Naive thymus-derived CD4-positive, alpha-beta T cell (primary cell): ENCODE measurements at regions not wholly inside any gene's neighbourhood (a gene's known extent, or its start where the extent isn't known, plus 50 kb on each side); places are given as distances from the start of the nearest gene placed in this dataset.
A peak's percentile ranks its signal among the peaks of the same experiment; 100 is the strongest.
"Not testable (repeated sequence)": the region's sequence is repeated elsewhere in the genome, so short reads cannot be mapped to it uniquely, and the experiment has no call there.

Source experiments
- ATAC-seq: fragments of 150-1000 bp; cut with Tn5 transposase; 2 replicates; pipeline ENCODE4 v1.10.0; 2021; ENCODE audit warnings: mild to moderate bottlenecking, moderate library complexity
- CTCF ChIA-PET: fragments of 350-600 bp; sonication (Branson Sonifier 250); formaldehyde crosslinking; loops from one replicate; lab custom pipeline; 2021; ENCODE audit warnings: antibody characterized with exemption; lab: Charles Lee
- POLR2A ChIA-PET: fragments of 350-600 bp; sonication (Branson Sonifier 250); formaldehyde crosslinking; loops from one replicate; lab custom pipeline; 2021; ENCODE audit warnings: antibody characterized with exemption, inconsistent platforms; lab: Charles Lee
- DNase-seq, 9 donors: peaks; one replicate each; pipeline versions ENCODE4 v3.0.0 to v3.0.0-alpha.2; 2020 to 2022; ENCODE audit warnings: mixed read lengths in 1 of 9
- H3K27ac ChIP-seq: one replicate; pipeline ENCODE4 v1.7.0; 2013; ENCODE audit warnings: mild to moderate bottlenecking, low read depth, low read length, moderate library complexity
- H3K27me3 ChIP-seq, 2 donors: one replicate each; pipeline ENCODE4 v1.7.0; 2013; ENCODE audit warnings: low read length in 2 of 2, mild to moderate bottlenecking in 2 of 2, moderate library complexity in 2 of 2; ENCODE audit not compliant: control insufficient read depth in 2 of 2, insufficient read depth in 2 of 2
- H3K36me3 ChIP-seq, 3 experiments: 1 replicate in 2 of 3; 2 replicates in 1 of 3; pipeline ENCODE4 v1.7.0; 2013; ENCODE audit warnings: low read length in 3 of 3, mild to moderate bottlenecking in 3 of 3, moderate library complexity in 1 of 3; ENCODE audit not compliant: insufficient read depth in 3 of 3, control insufficient read depth in 2 of 3
- H3K4me1 ChIP-seq, 2 donors: one replicate each; pipeline ENCODE4 v1.7.0; 2013; ENCODE audit warnings: low read length in 2 of 2, mild to moderate bottlenecking in 2 of 2, moderate library complexity in 1 of 2; ENCODE audit not compliant: control insufficient read depth in 2 of 2, insufficient read depth in 2 of 2
- H3K4me3 ChIP-seq: 2 replicates; pipeline ENCODE4 v1.7.0; 2013; ENCODE audit warnings: mild to moderate bottlenecking, low read length
- H3K9me3 ChIP-seq, 3 experiments: 1 replicate in 2 of 3; 2 replicates in 1 of 3; pipeline ENCODE4 v1.7.0; 2013; ENCODE audit warnings: low read length in 3 of 3; ENCODE audit not compliant: control insufficient read depth in 2 of 3
- H3K27ac Mint-ChIP-seq, 9 donors: one replicate each; pipeline ENCODE4 v1.8.0; 2020 to 2022; ENCODE audit warnings: mixed read lengths in 9 of 9, mild to moderate bottlenecking in 8 of 9, moderate library complexity in 5 of 9, inconsistent platforms in 2 of 9
- H3K27me3 Mint-ChIP-seq, 5 donors: one replicate each; pipeline ENCODE4 v1.8.0; 2021 to 2022; ENCODE audit warnings: mixed read lengths in 5 of 5, mild to moderate bottlenecking in 1 of 5
- H3K36me3 Mint-ChIP-seq, 5 donors: one replicate each; pipeline ENCODE4 v1.8.0; 2020 to 2022; ENCODE audit warnings: mixed read lengths in 5 of 5, mild to moderate bottlenecking in 3 of 5, inconsistent platforms in 1 of 5
- H3K4me1 Mint-ChIP-seq, 7 donors: one replicate each; pipeline ENCODE4 v1.8.0; 2020 to 2022; ENCODE audit warnings: mixed read lengths in 7 of 7, mild to moderate bottlenecking in 3 of 7, inconsistent platforms in 1 of 7
- H3K4me3 Mint-ChIP-seq, 10 donors: one replicate each; pipeline ENCODE4 v1.8.0; 2020 to 2022; ENCODE audit warnings: mild to moderate bottlenecking in 10 of 10, mixed read lengths in 10 of 10, moderate library complexity in 6 of 10, inconsistent platforms in 2 of 10
- H3K9me3 Mint-ChIP-seq, 11 donors: one replicate each; pipeline ENCODE4 v1.8.0; 2020 to 2022; ENCODE audit warnings: mixed read lengths in 11 of 11, mild to moderate bottlenecking in 4 of 11, inconsistent platforms in 1 of 11, moderate library complexity in 1 of 11
- intact Hi-C, 2 donors: fragments of 100-400 bp; cut with micrococcal nuclease; formaldehyde crosslinking; loops; one replicate each; pipeline ENCODE4 v1.15.1; 2023

DNA sequence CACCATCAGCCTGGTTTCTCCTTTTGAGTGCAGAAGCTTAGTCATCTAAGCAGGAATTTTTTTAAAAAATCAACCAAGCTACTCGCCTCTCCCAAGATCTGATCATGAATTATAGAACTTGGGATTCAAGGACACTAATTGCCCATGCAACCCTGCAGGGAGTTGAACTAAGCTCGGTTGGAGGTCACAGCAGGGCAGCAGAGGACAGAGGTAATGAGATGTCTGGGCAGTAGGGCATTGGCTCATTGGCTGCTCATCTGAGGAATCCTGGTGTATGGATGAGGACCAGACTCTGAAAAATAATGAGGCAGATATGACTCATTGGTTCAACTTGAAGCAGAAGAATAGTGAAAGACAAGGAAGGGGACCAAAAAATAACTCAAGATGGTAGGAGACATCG lies 111.8 kb upstream of the TLE1 start:
- H3K27me3 Mint-ChIP-seq, result peaks cover 0 to 3% (median 0%) of the 10 kb centered on the region in 5 donors
- no peaks in the 10 kb centered on the region for H3K27me3 ChIP-seq
- CTCF ChIA-PET, result no interaction called here
- POLR2A ChIA-PET, result no interaction called here
- ATAC-seq (no peak), DNase-seq (no peak)
- no peak overlapping the region for H3K4me3 ChIP-seq
- H3K9me3 ChIP-seq, result no peaks in the 10 kb centered on the region
- no peak overlapping the region for H3K4me3 Mint-ChIP-seq
- H3K4me1 Mint-ChIP-seq, result no peaks in the 10 kb centered on the region
- peaks cover 0 to 4% (median 0%) of the 10 kb centered on the region in 11 donors for H3K9me3 Mint-ChIP-seq
- H3K27ac Mint-ChIP-seq, result no peak overlapping the region
- intact Hi-C loops, result no loop called here
- no peaks in the 10 kb centered on the region for H3K4me1 ChIP-seq
- H3K36me3 ChIP-seq, result no peaks in the 10 kb centered on the region
- no peaks in the 10 kb centered on the region for H3K36me3 Mint-ChIP-seq
- H3K27ac ChIP-seq, result no peak overlapping the region

DNA sequence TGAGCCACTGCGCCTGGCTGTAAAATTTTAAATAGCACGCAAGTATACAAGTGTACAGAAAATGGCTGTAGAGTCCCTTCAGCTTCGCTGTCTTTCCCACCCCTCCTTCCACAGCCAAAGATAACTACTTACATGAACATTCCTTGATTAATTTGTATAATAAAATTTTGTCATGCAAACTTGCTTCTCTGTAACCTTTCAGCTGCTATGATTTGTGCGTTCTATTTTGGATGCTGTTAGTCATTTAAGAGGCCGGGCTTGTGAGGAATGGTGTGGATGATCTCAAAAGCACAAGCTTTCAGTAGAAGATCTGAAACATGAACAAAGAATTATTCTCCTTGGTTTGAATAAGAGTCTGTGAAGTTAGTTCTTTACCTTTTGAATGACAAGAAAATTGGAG lies 115.0 kb upstream of the TLE1 start:
- ATAC-seq (no peak), DNase-seq (no peak)
- Histone ChIP-seq H3K4me3 (no peak overlapping the region), H3K27me3 (no peaks in the 10 kb centered on the region), H3K9me3 (no peaks in the 10 kb centered on the region), H3K36me3 (no peaks in the 10 kb centered on the region), H3K27ac (no peak overlapping the region), H3K4me1 (no peaks in the 10 kb centered on the region)
- ChIA-PET POLR2A (no interaction called here), CTCF (no interaction called here)
- Mint-ChIP-seq H3K27ac (no peak overlapping the region), H3K36me3 (no peaks in the 10 kb centered on the region), H3K4me1 (no peaks in the 10 kb centered on the region), H3K27me3 (peaks cover 0 to 1% (median 0%) of the 10 kb centered on the region in 5 donors), H3K4me3 (no peak overlapping the region), H3K9me3 (peaks cover 0 to 3% (median 0%) of the 10 kb centered on the region in 11 donors)
- intact Hi-C loops, result no loop called here

DNA sequence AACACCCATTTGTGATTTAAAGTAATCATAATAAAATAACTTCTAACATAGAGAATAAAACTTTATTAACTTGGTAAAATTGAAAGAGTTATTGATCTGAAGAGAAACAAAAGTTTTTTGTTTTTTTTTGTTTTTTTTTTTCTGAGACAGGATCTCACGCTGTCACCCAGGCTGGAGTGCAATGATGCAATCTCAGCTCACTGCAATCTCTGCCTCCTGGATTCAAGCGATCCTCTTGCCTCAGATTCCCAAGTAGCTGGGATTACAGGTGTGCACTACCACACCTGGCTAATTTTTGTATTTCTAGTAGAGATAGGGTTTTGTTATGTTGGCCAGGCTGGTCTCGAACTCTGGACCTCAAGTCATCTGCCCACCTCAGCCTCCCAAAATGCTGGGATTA lies 116.5 kb upstream of the SPATA31D4 start:
- H3K4me1 Mint-ChIP-seq, result peaks cover 8 to 21% (median 18%) of the 10 kb centered on the region in 7 donors
- not testable (repeated sequence) for DNase-seq

DNA sequence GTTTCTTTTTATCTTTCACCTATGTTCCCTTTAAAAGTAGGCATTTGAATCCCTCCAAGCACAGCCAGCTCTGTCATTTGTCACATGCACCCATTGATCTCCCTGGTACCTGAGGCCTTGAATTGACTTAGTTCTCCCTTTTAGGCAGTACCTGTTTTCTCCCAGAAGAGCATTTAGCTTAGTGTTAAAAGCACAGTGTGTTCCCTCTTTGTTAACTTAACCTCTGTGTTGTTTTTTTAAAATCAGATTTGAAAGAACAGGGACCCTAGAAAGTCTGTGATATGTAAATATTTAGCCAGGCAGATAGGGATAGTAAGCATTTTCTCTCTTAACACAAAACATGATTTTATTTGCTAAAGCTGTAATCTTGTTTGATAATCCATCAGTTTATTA lies 113.8 kb upstream of the SPATA31D4 start:
- peaks cover 8 to 21% (median 18%) of the 10 kb centered on the region in 7 donors for H3K4me1 Mint-ChIP-seq
- Histone ChIP-seq H3K4me1 (no peaks in the 10 kb centered on the region), H3K27ac (no peak overlapping the region), H3K4me3 (no peak overlapping the region), H3K9me3 (no peaks in the 10 kb centered on the region), H3K27me3 (no peaks in the 10 kb centered on the region), H3K36me3 (no peaks in the 10 kb centered on the region)
- DNase-seq (no peak), ATAC-seq (no peak)
- H3K9me3 Mint-ChIP-seq, result peaks cover 0 to 3% (median 0%) of the 10 kb centered on the region in 11 donors
- H3K27me3 Mint-ChIP-seq, result no peaks in the 10 kb centered on the region
- H3K36me3 Mint-ChIP-seq, result no peaks in the 10 kb centered on the region
- peak overlapping the region in 1 of 10 donors; percentile 38 for H3K4me3 Mint-ChIP-seq
- intact Hi-C loops, result no loop called here
- H3K27ac Mint-ChIP-seq, result peak overlapping the region in 5 of 9 donors; percentile 11 to 48 (median 23)
- ChIA-PET POLR2A (no interaction called here), CTCF (no interaction called here)

More for the DNA sequence above, 116.5 kb upstream of the SPATA31D4 start:
- H3K9me3 Mint-ChIP-seq, H3K36me3 Mint-ChIP-seq, H3K27ac ChIP-seq, ATAC-seq, H3K27me3 Mint-ChIP-seq, CTCF ChIA-PET, H3K9me3 ChIP-seq, POLR2A ChIA-PET, intact Hi-C loops, H3K27me3 ChIP-seq, H3K27ac Mint-ChIP-seq, H3K4me1 ChIP-seq, H3K36me3 ChIP-seq, H3K4me3 Mint-ChIP-seq, H3K4me3 ChIP-seq: not testable (repeated sequence)

DNA sequence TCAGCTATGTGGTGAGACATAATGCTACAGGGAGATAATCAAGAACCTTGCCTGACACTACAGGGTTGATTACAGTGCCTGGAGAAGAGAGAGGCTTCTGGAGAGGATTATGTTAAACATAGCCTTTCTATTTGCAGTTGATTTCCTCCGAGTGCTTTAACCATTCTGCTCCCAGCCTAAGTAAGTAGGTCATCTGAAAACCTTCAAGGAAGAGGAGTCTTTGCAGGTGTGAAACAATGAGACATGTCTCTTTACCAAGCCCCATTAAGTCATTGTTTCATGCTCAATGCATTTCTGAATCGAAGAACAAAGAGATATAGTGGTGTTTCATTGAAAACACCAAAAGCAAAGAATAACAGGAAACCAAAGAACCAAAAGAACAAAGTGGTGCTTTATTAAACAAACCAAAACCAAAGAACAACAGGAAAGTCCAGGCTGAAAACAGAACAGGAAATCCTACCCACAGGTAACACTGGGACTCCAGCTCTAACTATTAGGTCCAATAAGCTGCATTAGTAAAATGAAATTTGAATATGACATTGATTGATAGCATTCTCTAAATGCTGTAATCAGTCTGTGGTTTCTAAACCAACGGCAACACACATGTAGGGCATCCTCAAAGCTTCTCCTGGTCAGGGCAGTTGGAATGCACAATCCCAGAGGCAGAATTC lies 113.3 kb upstream of the SPATA31D4 start:
- H3K27me3 Mint-ChIP-seq, result no peaks in the 10 kb centered on the region
- no peaks in the 10 kb centered on the region for H3K4me1 ChIP-seq
- ChIA-PET CTCF (no interaction called here), POLR2A (no interaction called here)
- H3K27me3 ChIP-seq, result no peaks in the 10 kb centered on the region
- DNase-seq, result no peak
- peak; percentile 29 for ATAC-seq
- no peak overlapping the region for H3K4me3 ChIP-seq
- no peak overlapping the region for H3K27ac ChIP-seq
- no peaks in the 10 kb centered on the region for H3K36me3 ChIP-seq
- no peaks in the 10 kb centered on the region for H3K9me3 ChIP-seq
- intact Hi-C loops, result no loop called here
- no peaks in the 10 kb centered on the region for H3K36me3 Mint-ChIP-seq
- H3K27ac Mint-ChIP-seq, result peak overlapping the region in 5 of 9 donors; percentile 2 to 43 (median 23)
- H3K4me3 Mint-ChIP-seq, result peak overlapping the region in 4 of 10 donors; percentile 10 to 38 (median 27)
- peaks cover 0 to 3% (median 0%) of the 10 kb centered on the region in 11 donors for H3K9me3 Mint-ChIP-seq
- H3K4me1 Mint-ChIP-seq, result peaks cover 8 to 21% (median 18%) of the 10 kb centered on the region in 7 donors

DNA sequence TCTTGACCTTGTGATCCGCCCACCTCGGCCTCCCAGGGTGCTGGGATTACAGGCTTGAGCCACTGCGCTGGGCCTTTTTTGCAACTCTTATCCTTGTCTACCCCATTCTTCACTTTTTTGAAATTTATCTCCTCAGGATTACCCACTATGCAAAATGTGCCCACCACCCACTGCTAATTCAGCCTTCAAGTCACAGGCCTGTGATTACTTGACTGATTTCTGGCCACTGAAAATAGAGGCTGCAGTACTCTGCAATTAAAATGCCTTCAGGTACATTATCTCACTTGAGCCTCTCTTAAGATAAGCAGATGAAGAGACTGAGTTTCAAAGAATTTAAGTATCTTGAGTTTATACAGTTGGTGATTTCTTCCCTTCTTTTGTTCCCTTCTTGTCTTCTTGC lies 112.4 kb upstream of the SPATA31D4 start:
- Histone ChIP-seq H3K27me3 (no peaks in the 10 kb centered on the region), H3K27ac (no peak overlapping the region), H3K4me3 (no peak overlapping the region), H3K9me3 (no peaks in the 10 kb centered on the region), H3K4me1 (no peaks in the 10 kb centered on the region), H3K36me3 (no peaks in the 10 kb centered on the region)
- no peak for DNase-seq
- Mint-ChIP-seq H3K27me3 (no peaks in the 10 kb centered on the region), H3K36me3 (no peaks in the 10 kb centered on the region), H3K9me3 (peaks cover 0 to 3% (median 0%) of the 10 kb centered on the region in 11 donors), H3K27ac (no peak overlapping the region), H3K4me1 (peaks cover 8 to 21% (median 18%) of the 10 kb centered on the region in 7 donors), H3K4me3 (no peak overlapping the region)
- intact Hi-C loops, result no loop called here
- ATAC-seq, result no peak
- POLR2A ChIA-PET, result no interaction called here
- CTCF ChIA-PET, result no interaction called here

DNA sequence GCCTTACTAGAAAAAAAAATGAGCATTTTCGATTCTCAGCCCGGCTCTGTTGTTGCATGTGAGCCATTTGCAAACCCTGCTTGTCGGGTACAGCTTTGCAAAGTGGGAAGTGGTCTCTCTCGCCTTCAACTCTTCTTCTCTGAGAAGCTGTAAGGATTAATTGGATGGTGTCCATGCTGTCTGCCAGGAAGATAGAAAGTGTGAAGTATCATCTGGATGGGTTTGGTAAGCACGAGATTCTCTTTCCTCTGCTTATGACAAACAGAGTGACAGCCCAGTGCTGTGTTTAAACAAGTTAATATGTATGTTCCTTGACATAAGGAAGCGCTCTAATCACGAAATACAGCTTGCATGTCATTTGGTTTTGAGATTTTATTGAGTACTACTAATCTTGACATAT lies 109.1 kb upstream of the SPATA31D4 start:
- Mint-ChIP-seq H3K4me1 (peaks cover 6 to 17% (median 12%) of the 10 kb centered on the region in 7 donors), H3K4me3 (no peak overlapping the region), H3K9me3 (peaks cover 0 to 3% (median 0%) of the 10 kb centered on the region in 11 donors), H3K27ac (no peak overlapping the region), H3K27me3 (no peaks in the 10 kb centered on the region), H3K36me3 (no peaks in the 10 kb centered on the region)
- Histone ChIP-seq H3K4me1 (no peaks in the 10 kb centered on the region), H3K4me3 (no peak overlapping the region), H3K9me3 (no peaks in the 10 kb centered on the region), H3K36me3 (no peaks in the 10 kb centered on the region), H3K27ac (no peak overlapping the region), H3K27me3 (no peaks in the 10 kb centered on the region)
- ATAC-seq (no peak), DNase-seq (no peak)
- POLR2A ChIA-PET, result no interaction called here
- intact Hi-C loops, result no loop called here
- CTCF ChIA-PET, result no interaction called here
